ENCODE measurements at regions not wholly inside any gene's neighbourhood (a gene's known extent, or its start where the extent isn't known, plus 50 kb on each side); places are given as distances from the start of the nearest gene placed in this dataset.
"Not testable (repeated sequence)": the region's sequence is repeated elsewhere in the genome, so short reads cannot be mapped to it uniquely, and the experiment has no call there.

GRCh38 chr5:98365126-98365525 lies 408.3 kb upstream of the RGMB start:
- DNase-seq (ENCODE audit: low spot score): no peak

- no peak for DNase-seq (ENCODE audit: low spot score)
These were observed 405.3 kb upstream of the RGMB start for GRCh38 chr5:98368141-98368540.

- no peak for DNase-seq (ENCODE audit: low spot score)
These were observed 401.1 kb upstream of the RGMB start for GRCh38 chr5:98372351-98372750.

GRCh38 chr5:98391921-98392625 lies 381.4 kb upstream of the RGMB start:
- DNase-seq (ENCODE audit: low spot score): no peak

- not testable (repeated sequence) for DNase-seq (ENCODE audit: low spot score)
These were observed 380.3 kb upstream of the RGMB start for GRCh38 chr5:98393205-98393604.

GRCh38 chr5:98397081-98397480 lies 376.4 kb upstream of the RGMB start:
- no peak for DNase-seq (ENCODE audit: low spot score)

GRCh38 chr5:98398465-98398864 lies 375.0 kb upstream of the RGMB start:
- peak; percentile 24 for DNase-seq (ENCODE audit: low spot score)

- no peak for DNase-seq (ENCODE audit: low spot score)
These were observed 371.8 kb upstream of the RGMB start for GRCh38 chr5:98401656-98402055.

GRCh38 chr5:98402130-98402529 lies 371.3 kb upstream of the RGMB start:
- DNase-seq (ENCODE audit: low spot score): no peak

- DNase-seq (ENCODE audit: low spot score): no peak
These were observed 370.3 kb upstream of the RGMB start for GRCh38 chr5:98403131-98403530.

GRCh38 chr5:98414938-98415337 lies 358.5 kb upstream of the RGMB start:
- no peak for DNase-seq (ENCODE audit: low spot score)

- no peak for DNase-seq (ENCODE audit: low spot score)
These were observed 357.8 kb upstream of the RGMB start for GRCh38 chr5:98415663-98416062.

GRCh38 chr5:98416541-98416940 lies 356.9 kb upstream of the RGMB start:
- DNase-seq (ENCODE audit: low spot score): no peak

- DNase-seq (ENCODE audit: low spot score): no peak
These were observed 353.6 kb upstream of the RGMB start for GRCh38 chr5:98419825-98420224.

GRCh38 chr5:98424681-98425450 lies 348.6 kb upstream of the RGMB start:
- no peak for DNase-seq (ENCODE audit: low spot score)

- peak; percentile 39 for DNase-seq (ENCODE audit: low spot score)
These were observed 347.8 kb upstream of the RGMB start for GRCh38 chr5:98425640-98426039.

GRCh38 chr5:98428806-98429205 lies 344.7 kb upstream of the RGMB start:
- no peak for DNase-seq (ENCODE audit: low spot score)

- no peak for DNase-seq (ENCODE audit: low spot score)
These were observed 341.1 kb upstream of the RGMB start for GRCh38 chr5:98432378-98432777.

GRCh38 chr5:98433022-98433421 lies 340.4 kb upstream of the RGMB start:
- DNase-seq (ENCODE audit: low spot score): no peak

- DNase-seq (ENCODE audit: low spot score): no peak
These were observed 339.8 kb upstream of the RGMB start for GRCh38 chr5:98433673-98434072.

GRCh38 chr5:98436667-98437066 lies 336.8 kb upstream of the RGMB start:
- no peak for DNase-seq (ENCODE audit: low spot score)

GRCh38 chr5:98442448-98442847 lies 331.0 kb upstream of the RGMB start:
- no peak for DNase-seq (ENCODE audit: low spot score)

GRCh38 chr5:98443881-98444280 lies 329.6 kb upstream of the RGMB start:
- no peak for DNase-seq (ENCODE audit: low spot score)

- no peak for DNase-seq (ENCODE audit: low spot score)
These were observed 320.2 kb upstream of the RGMB start for GRCh38 chr5:98453296-98453695.
